ENCODE measurements at regions not wholly inside any gene's neighbourhood (a gene's known extent, or its start where the extent isn't known, plus 50 kb on each side); places are given as distances from the start of the nearest gene placed in this dataset.

- DNase-seq: no peak
Measured at GRCh38 chr3:106673926-106674569, 703.2 kb upstream of the CCDC54 start.

GRCh38 chr3:106675451-106675850 lies 701.8 kb upstream of the CCDC54 start:
- DNase-seq: no peak

- DNase-seq: no peak
Measured at GRCh38 chr3:106678657-106679390, 698.4 kb upstream of the CCDC54 start.

GRCh38 chr3:106683953-106684620 lies 693.2 kb upstream of the CCDC54 start:
- DNase-seq: no peak

- no peak for DNase-seq
Measured at GRCh38 chr3:106685745-106686144, 691.5 kb upstream of the CCDC54 start.

GRCh38 chr3:106687905-106688304 lies 689.3 kb upstream of the CCDC54 start:
- no peak for DNase-seq

GRCh38 chr3:106688464-106688863 lies 688.8 kb upstream of the CCDC54 start:
- DNase-seq: peak; percentile 8

- no peak for DNase-seq
Measured at GRCh38 chr3:106691476-106691875, 685.8 kb upstream of the CCDC54 start.

GRCh38 chr3:106692624-106693023 lies 684.6 kb upstream of the CCDC54 start:
- no peak for DNase-seq

- peak; percentile 86 for DNase-seq
Measured at GRCh38 chr3:106699122-106699521, 678.1 kb upstream of the CCDC54 start.

- DNase-seq: no peak
Measured at GRCh38 chr3:106700981-106701380, 676.3 kb upstream of the CCDC54 start.

- DNase-seq: no peak
Measured at GRCh38 chr3:106703524-106703923, 673.7 kb upstream of the CCDC54 start.

- no peak for DNase-seq
Measured at GRCh38 chr3:106707347-106707746, 669.9 kb upstream of the CCDC54 start.

GRCh38 chr3:106710596-106710995 lies 666.6 kb upstream of the CCDC54 start:
- no peak for DNase-seq

- DNase-seq: no peak
Measured at GRCh38 chr3:106711650-106712049, 665.6 kb upstream of the CCDC54 start.

GRCh38 chr3:106714400-106714799 lies 662.8 kb upstream of the CCDC54 start:
- no peak for DNase-seq

- DNase-seq: no peak
Measured at GRCh38 chr3:106715286-106715685, 662.0 kb upstream of the CCDC54 start.

- no peak for DNase-seq
Measured at GRCh38 chr3:106717178-106717780, 660.0 kb upstream of the CCDC54 start.

- no peak for DNase-seq
Measured at GRCh38 chr3:106719077-106719476, 658.2 kb upstream of the CCDC54 start.

- no peak for DNase-seq
Measured at GRCh38 chr3:106719583-106719982, 657.7 kb upstream of the CCDC54 start.

GRCh38 chr3:106720510-106720909 lies 656.7 kb upstream of the CCDC54 start:
- DNase-seq: no peak

GRCh38 chr3:106725566-106725965 lies 651.7 kb upstream of the CCDC54 start:
- no peak for DNase-seq

- no peak for DNase-seq
Measured at GRCh38 chr3:106728315-106729098, 648.7 kb upstream of the CCDC54 start.
